Trophoblast cell (in vitro differentiated cells and primary cell): ENCODE measurements at regions not wholly inside any gene's neighbourhood (a gene's known extent, or its start where the extent isn't known, plus 50 kb on each side); places are given as distances from the start of the nearest gene placed in this dataset.

Experiments
- DNase-seq, 2 donors: peaks; one replicate each; pipeline ENCODE4 v3.0.0-alpha.2; 2016
- H2AFZ ChIP-seq: 2 replicates; pipeline ENCODE4 v1.6.1; 2013; ENCODE audit warnings: low read length, moderate library complexity, mild to moderate bottlenecking; ENCODE audit not compliant: insufficient read depth, poor library complexity
- H2AK5ac ChIP-seq: 2 replicates; pipeline ENCODE4 v1.6.1; 2013; ENCODE audit warnings: mild to moderate bottlenecking, low read length
- H2BK120ac ChIP-seq: 2 replicates; pipeline ENCODE4 v1.6.1; 2013; ENCODE audit warnings: low read length, mild to moderate bottlenecking, moderate library complexity; ENCODE audit not compliant: insufficient read depth, poor library complexity
- H2BK12ac ChIP-seq: 2 replicates; pipeline ENCODE4 v1.6.1; 2013; ENCODE audit warnings: mild to moderate bottlenecking, low read length, moderate library complexity
- H2BK5ac ChIP-seq: 2 replicates; pipeline ENCODE4 v1.6.1; 2013; ENCODE audit warnings: low read length, low read depth, moderate library complexity, mild to moderate bottlenecking; ENCODE audit not compliant: poor library complexity
- H3K14ac ChIP-seq: 2 replicates; pipeline ENCODE4 v1.6.1; 2013; ENCODE audit warnings: mild to moderate bottlenecking, low read length
- H3K18ac ChIP-seq: 2 replicates; pipeline ENCODE4 v1.6.1; 2013; ENCODE audit warnings: mild to moderate bottlenecking, low read length
- H3K23ac ChIP-seq: 2 replicates; pipeline ENCODE4 v1.6.1; 2013; ENCODE audit warnings: low read length
- H3K27ac ChIP-seq: 2 replicates; pipeline ENCODE4 v1.5.1; 2013; ENCODE audit warnings: low read depth, mild to moderate bottlenecking, inconsistent platforms, low read length, moderate library complexity
- H3K27me3 ChIP-seq: 2 replicates; pipeline ENCODE4 v1.6.1; 2013; ENCODE audit warnings: inconsistent platforms, mild to moderate bottlenecking, low read length, moderate library complexity; ENCODE audit not compliant: insufficient read depth
- H3K36me3 ChIP-seq, 2 experiments: 1 replicate in 1 of 2; 2 replicates in 1 of 2; pipeline ENCODE4 v1.6.1; 2013; ENCODE audit warnings: low read length in 2 of 2, mild to moderate bottlenecking in 2 of 2, moderate library complexity in 1 of 2; ENCODE audit not compliant: insufficient read depth in 2 of 2, control insufficient read depth in 1 of 2
- H3K4ac ChIP-seq: 2 replicates; pipeline ENCODE4 v1.6.1; 2013; ENCODE audit warnings: low read depth, mild to moderate bottlenecking, low read length, moderate library complexity
- H3K4me1 ChIP-seq, 2 experiments: 1 replicate in 1 of 2; 2 replicates in 1 of 2; pipeline ENCODE4 v1.6.1; 2013; ENCODE audit warnings: low read length in 2 of 2, mild to moderate bottlenecking in 2 of 2, moderate library complexity in 1 of 2; ENCODE audit not compliant: insufficient read depth in 2 of 2, control insufficient read depth in 1 of 2
- H3K4me2 ChIP-seq: 2 replicates; pipeline ENCODE4 v1.6.1; 2013; ENCODE audit warnings: inconsistent platforms, mild to moderate bottlenecking, low read length, moderate library complexity
- H3K4me3 ChIP-seq: 2 replicates; pipeline ENCODE4 v1.5.1; 2013; ENCODE audit warnings: mild to moderate bottlenecking, low read depth, low read length, inconsistent platforms
- H3K79me1 ChIP-seq: one replicate; pipeline ENCODE4 v1.6.1; 2013; ENCODE audit warnings: low read length
- H3K79me2 ChIP-seq: 2 replicates; pipeline ENCODE4 v1.6.1; 2013; ENCODE audit warnings: low read length, mild to moderate bottlenecking; ENCODE audit not compliant: control insufficient read depth, insufficient read depth, poor library complexity
- H3K9ac ChIP-seq: 2 replicates; pipeline ENCODE4 v1.6.1; 2013; ENCODE audit warnings: mild to moderate bottlenecking, low read length
- H3K9me3 ChIP-seq: 2 replicates; pipeline ENCODE4 v1.6.1; 2013; ENCODE audit warnings: low read depth, mild to moderate bottlenecking, control low read depth, inconsistent platforms, low read length; ENCODE audit not compliant: insufficient read depth
- H4K12ac ChIP-seq: 2 replicates; pipeline ENCODE4 v1.6.1; 2013; ENCODE audit warnings: low read depth, mild to moderate bottlenecking, low read length, moderate library complexity
- H4K8ac ChIP-seq: 2 replicates; pipeline ENCODE4 v1.6.1; 2013; ENCODE audit warnings: low read depth, mild to moderate bottlenecking, low read length, moderate library complexity
- H4K91ac ChIP-seq: one replicate; pipeline ENCODE4 v1.6.1; 2013; ENCODE audit warnings: low read depth, mild to moderate bottlenecking, low read length, moderate library complexity
- WGBS: extraction: QIAGEN DNeasy Blood & Tissue Kit; methylation state at CpG from one replicate; pipeline ENCODE4 v1.1.7; 2013; ENCODE audit warnings: missing lambda C conversion rate; ENCODE audit not compliant: insufficient read length, insufficient coverage; ENCODE audit errors: extremely low coverage; 5-methylcytosine and 5-hydroxymethylcytosine counted together

DNA sequence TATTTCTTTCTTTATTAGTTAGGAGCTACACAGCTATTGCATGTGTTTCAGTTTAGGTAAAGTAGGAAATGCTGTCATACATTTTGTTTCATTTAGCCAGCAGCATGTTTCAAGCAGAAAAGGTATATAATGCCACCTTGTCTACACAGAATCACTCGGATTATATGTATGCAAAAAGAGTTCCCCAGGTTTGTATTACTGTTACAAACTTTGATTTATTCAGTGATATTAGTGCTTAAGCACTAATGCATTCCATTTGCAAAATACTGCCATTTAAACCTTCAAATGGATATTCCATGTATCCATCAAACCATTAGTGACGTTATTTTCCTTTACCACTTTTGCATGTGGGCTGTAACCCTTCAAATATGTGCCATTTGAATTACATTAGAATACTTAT, 564.0 kb downstream of the RPL10L start:
- Histone ChIP-seq H4K8ac (no peak overlapping the region), H3K79me2 (no peaks in the 10 kb centered on the region), H4K12ac (no peak overlapping the region), H3K27ac (no peak overlapping the region), H2AK5ac (no peak overlapping the region), H3K4me1 (no peaks in the 10 kb centered on the region), H3K18ac (no peak overlapping the region), H3K79me1 (no peaks in the 10 kb centered on the region), H2BK12ac (no peak overlapping the region), H3K9ac (no peak overlapping the region), H3K23ac (no peak overlapping the region), H2AFZ (no peak overlapping the region), H3K36me3 (no peaks in the 10 kb centered on the region), H2BK120ac (no peak overlapping the region), H3K4ac (no peak overlapping the region), H3K9me3 (no peaks in the 10 kb centered on the region), H3K27me3 (no peaks in the 10 kb centered on the region), H3K4me2 (no peak overlapping the region), H2BK5ac (no peak overlapping the region), H3K14ac (no peak overlapping the region), H3K4me3 (no peak overlapping the region), H4K91ac (no peak overlapping the region)
- DNase-seq, result no peak
- WGBS, result no CpG with 5 or more reads among the region's 2 CpGs

DNA sequence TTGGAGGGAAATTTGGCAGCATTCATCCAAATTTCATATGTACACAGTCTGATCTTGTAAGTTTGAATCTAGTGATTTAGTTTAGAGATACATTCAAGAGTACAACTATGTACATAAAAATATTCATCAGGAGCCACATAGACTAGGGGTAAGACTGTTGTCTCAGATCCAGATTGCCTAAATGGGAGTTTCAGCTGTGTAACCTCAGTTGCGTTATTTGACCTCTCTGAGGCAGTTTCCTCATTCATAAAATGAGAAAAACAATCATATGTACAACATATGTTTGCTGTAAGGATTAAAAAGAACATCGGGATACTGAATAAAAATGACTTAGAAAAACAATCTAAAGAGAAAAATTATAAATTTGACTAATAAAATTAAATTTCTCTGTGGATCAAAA, 577.5 kb downstream of the RPL10L start:
- Histone ChIP-seq H3K4me3 (no peak overlapping the region), H2BK5ac (no peak overlapping the region), H3K27me3 (no peaks in the 10 kb centered on the region), H3K36me3 (no peaks in the 10 kb centered on the region), H2AK5ac (no peak overlapping the region), H3K14ac (no peak overlapping the region), H3K27ac (no peak overlapping the region), H3K4ac (no peak overlapping the region), H3K79me2 (no peaks in the 10 kb centered on the region), H3K4me1 (no peaks in the 10 kb centered on the region), H3K9me3 (no peaks in the 10 kb centered on the region), H3K9ac (no peak overlapping the region), H3K4me2 (no peak overlapping the region), H3K18ac (no peak overlapping the region), H4K8ac (no peak overlapping the region), H3K79me1 (no peaks in the 10 kb centered on the region), H4K91ac (no peak overlapping the region), H3K23ac (no peak overlapping the region), H2BK12ac (no peak overlapping the region), H4K12ac (no peak overlapping the region), H2AFZ (no peak overlapping the region), H2BK120ac (no peak overlapping the region)
- WGBS, result no CpG with 5 or more reads among the region's 2 CpGs
- no peak for DNase-seq

DNA sequence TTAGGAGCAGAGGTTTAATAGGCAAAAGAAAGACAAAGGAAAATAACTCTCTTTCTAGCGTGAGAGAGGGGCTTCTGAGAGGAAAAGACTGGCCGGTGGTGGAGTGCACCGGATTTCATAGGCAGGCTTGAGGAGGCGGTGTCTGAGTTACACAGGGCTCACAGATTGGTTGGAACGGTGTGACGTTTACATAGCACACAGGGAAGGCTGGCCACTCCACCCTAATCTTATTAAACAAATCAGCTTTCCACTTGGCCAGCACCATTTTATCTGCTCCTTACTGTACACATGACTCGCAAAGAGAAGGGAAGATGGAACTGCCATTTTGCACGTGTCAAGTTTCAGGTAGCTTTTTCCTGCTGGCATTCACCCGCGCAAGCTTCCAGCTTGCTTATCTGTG, 587.7 kb downstream of the RPL10L start:
- H3K27ac ChIP-seq, result no peak overlapping the region
- H3K79me2 ChIP-seq, result no peaks in the 10 kb centered on the region
- H3K14ac ChIP-seq, result no peak overlapping the region
- no peaks in the 10 kb centered on the region for H3K36me3 ChIP-seq
- no peak overlapping the region for H3K4me2 ChIP-seq
- no CpG with 5 or more reads among the region's 10 CpGs for WGBS
- H4K91ac ChIP-seq, result no peak overlapping the region
- H3K4ac ChIP-seq, result no peak overlapping the region
- H4K12ac ChIP-seq, result no peak overlapping the region
- H2BK120ac ChIP-seq, result no peak overlapping the region
- no peak overlapping the region for H2BK12ac ChIP-seq
- DNase-seq, result no peak
- no peak overlapping the region for H3K4me3 ChIP-seq
- H3K79me1 ChIP-seq, result no peaks in the 10 kb centered on the region
- no peak overlapping the region for H4K8ac ChIP-seq
- H2BK5ac ChIP-seq, result no peak overlapping the region
- H3K9ac ChIP-seq, result no peak overlapping the region
- no peak overlapping the region for H3K18ac ChIP-seq
- no peak overlapping the region for H3K23ac ChIP-seq
- H3K9me3 ChIP-seq, result no peaks in the 10 kb centered on the region
- no peak overlapping the region for H2AK5ac ChIP-seq
- H3K27me3 ChIP-seq, result no peaks in the 10 kb centered on the region
- no peak overlapping the region for H2AFZ ChIP-seq
- no peaks in the 10 kb centered on the region for H3K4me1 ChIP-seq

DNA sequence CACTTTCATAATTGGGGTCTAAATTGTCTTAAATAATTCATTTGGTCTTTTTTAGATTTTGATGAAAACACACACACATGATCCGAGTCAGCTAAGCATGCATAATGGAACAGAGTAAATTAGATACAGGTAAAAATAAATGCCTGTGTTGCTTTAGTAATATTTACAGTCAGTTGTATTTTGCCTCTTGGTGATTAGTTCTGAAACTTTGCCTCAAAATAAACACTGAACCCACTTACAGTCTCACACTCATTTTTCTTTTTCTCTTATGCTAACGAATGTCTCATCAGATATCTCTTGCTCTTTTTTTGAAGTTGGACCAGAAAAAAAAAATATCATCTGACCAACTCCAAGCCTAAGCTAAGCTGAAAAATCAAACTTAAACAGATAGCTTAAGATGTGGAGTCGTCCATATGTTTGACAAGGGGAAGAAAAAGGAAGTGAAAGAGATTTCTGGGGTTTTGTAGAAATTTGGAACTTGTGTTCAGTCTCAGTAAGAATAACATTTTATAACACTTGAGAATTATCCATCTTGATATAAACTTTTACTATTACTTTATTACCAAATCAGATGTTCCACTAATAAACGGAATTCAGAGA, 592.5 kb downstream of the RPL10L start:
- Histone ChIP-seq H3K36me3 (no peaks in the 10 kb centered on the region), H3K14ac (no peak overlapping the region), H3K9me3 (no peaks in the 10 kb centered on the region), H3K4me2 (no peak overlapping the region), H2BK120ac (no peak overlapping the region), H3K27ac (no peak overlapping the region), H2BK5ac (no peak overlapping the region), H3K27me3 (no peaks in the 10 kb centered on the region), H3K4me1 (no peaks in the 10 kb centered on the region), H3K23ac (no peak overlapping the region), H3K18ac (no peak overlapping the region), H3K4me3 (no peak overlapping the region), H3K4ac (no peak overlapping the region), H3K9ac (no peak overlapping the region), H3K79me2 (no peaks in the 10 kb centered on the region), H2AFZ (no peak overlapping the region), H4K8ac (no peak overlapping the region), H2BK12ac (no peak overlapping the region), H4K91ac (no peak overlapping the region), H4K12ac (no peak overlapping the region), H2AK5ac (no peak overlapping the region), H3K79me1 (no peaks in the 10 kb centered on the region)
- DNase-seq, result no peak
- no CpG with 5 or more reads among the region's 4 CpGs for WGBS
